ENCODE measurements at regions not wholly inside any gene's neighbourhood (a gene's known extent, or its start where the extent isn't known, plus 50 kb on each side); places are given as distances from the start of the nearest gene placed in this dataset.

DNA sequence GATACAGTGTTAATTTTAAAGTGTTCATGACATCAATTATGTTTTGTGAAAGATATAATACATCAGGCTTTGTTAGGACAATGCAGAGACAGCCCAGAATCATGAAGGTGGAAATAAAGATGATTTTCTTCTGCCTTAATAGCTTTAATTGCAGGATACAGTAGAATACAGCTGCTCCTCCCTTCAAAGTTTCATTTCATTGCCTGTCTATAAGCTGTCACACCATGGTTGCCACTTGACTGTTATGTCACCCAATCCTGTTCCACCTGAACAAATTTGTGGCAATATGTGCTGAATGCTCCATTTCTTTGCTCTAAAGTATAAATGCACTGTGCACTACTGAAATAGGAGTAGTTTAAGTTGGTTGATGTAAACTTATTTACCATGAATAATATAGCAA is 537.8 kb upstream of the ROBO2 start:
- intact Hi-C loops (cut with DNase I; ENCODE audit: low total_unique reads), result no loop called here
- DNase-seq, result no peak
- Histone ChIP-seq H3K27me3 (no peaks in the 10 kb centered on the region), H3K4me3 (no peak overlapping the region), H3K4me1 (no peaks in the 10 kb centered on the region), H3K36me3 (no peaks in the 10 kb centered on the region), H3K9me3 (peaks cover 0 to 3% (median 0%) of the 10 kb centered on the region in 4 donors), H3K27ac (no peak overlapping the region)
- TF ChIP-seq EP300 (IDR thresholded peaks at IDR 0.05), result no peak
- no peak for TF ChIP-seq POLR2AphosphoS5 (IDR thresholded peaks at IDR 0.05)
- no peak for TF ChIP-seq POLR2A (IDR thresholded peaks at IDR 0.05)
- TF ChIP-seq, protein P1, sequence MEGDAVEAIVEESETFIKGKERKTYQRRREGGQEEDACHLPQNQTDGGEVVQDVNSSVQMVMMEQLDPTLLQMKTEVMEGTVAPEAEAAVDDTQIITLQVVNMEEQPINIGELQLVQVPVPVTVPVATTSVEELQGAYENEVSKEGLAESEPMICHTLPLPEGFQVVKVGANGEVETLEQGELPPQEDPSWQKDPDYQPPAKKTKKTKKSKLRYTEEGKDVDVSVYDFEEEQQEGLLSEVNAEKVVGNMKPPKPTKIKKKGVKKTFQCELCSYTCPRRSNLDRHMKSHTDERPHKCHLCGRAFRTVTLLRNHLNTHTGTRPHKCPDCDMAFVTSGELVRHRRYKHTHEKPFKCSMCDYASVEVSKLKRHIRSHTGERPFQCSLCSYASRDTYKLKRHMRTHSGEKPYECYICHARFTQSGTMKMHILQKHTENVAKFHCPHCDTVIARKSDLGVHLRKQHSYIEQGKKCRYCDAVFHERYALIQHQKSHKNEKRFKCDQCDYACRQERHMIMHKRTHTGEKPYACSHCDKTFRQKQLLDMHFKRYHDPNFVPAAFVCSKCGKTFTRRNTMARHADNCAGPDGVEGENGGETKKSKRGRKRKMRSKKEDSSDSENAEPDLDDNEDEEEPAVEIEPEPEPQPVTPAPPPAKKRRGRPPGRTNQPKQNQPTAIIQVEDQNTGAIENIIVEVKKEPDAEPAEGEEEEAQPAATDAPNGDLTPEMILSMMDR (IDR thresholded peaks at IDR 0.05), result no peak

DNA sequence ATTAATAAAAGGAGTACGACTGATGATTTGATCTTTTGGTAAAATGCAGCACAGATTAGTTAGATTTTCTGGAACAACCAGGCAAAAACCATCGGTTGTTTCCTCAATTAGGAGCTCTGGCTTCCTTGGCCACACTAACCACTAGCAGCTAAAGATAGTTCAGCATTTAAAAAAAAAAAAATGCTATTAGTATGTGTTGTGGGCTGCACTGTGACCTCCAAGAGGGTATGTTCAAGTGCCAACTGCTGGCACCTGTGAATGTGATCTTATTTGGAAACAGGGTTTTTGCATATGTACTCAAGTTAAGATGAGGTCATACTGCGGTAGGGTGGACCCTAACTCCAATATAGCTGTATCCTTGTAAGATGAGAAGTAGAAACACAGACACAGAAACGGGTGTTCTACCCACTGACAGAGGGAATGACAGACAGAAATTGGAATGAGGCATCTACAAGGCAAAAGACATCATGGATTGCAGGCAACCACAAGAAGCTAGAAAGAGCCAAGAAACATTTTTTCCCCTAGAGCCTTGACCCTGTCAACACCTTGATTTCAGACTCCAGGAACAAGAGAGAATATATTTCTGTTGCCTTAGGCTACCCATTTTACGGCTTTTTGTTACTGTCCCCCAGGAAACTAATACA is 534.6 kb upstream of the ROBO2 start:
- TF ChIP-seq POLR2A (IDR thresholded peaks at IDR 0.05) (no peak), POLR2AphosphoS5 (IDR thresholded peaks at IDR 0.05) (no peak), EP300 (IDR thresholded peaks at IDR 0.05) (no peak)
- TF ChIP-seq, protein P1 (IDR thresholded peaks at IDR 0.05), result no peak
- intact Hi-C loops (cut with DNase I; ENCODE audit: low total_unique reads), result no loop called here
- Histone ChIP-seq H3K36me3 (no peaks in the 10 kb centered on the region), H3K27me3 (no peaks in the 10 kb centered on the region), H3K4me3 (no peak overlapping the region), H3K9me3 (no peaks in the 10 kb centered on the region), H3K4me1 (no peaks in the 10 kb centered on the region), H3K27ac (no peak overlapping the region)
- WGBS, 5 donors, result 75 to 90% (median 78%) methylated on average over 5 of the region's 5 CpGs
- no peak for DNase-seq

DNA sequence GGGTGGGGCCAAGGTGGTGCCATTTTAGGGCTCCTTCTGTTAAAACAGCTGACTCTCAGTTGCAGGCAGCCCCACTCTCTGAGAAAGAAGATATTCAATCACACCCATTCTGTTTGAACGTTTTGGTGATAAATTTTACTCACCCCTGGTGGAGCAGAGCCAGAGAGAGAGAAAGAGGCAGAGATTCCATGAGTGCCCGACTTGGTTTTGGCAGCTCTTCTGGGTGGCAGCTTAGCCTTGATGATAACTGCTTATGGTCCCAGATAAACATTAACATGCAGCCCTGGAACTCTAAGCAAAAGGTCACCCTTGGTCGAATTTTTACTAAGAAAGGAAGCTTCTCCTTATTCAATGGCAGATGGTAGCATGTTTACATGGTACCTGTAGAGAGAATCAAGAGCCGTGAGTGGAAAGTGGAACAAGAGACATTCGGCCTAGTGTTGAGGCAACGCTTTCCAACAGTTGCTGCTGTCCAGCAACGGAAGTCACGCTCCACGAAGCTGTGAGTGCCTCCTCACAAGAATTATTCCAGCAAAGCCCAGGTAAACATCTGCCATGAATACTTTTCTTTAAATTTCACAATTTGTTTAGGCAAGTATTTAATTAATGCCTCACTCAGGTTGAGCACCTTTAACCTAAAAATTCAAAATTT is 530.6 kb upstream of the ROBO2 start:
- DNase-seq, result no peak
- Histone ChIP-seq H3K27ac (no peak overlapping the region), H3K36me3 (no peaks in the 10 kb centered on the region), H3K9me3 (no peaks in the 10 kb centered on the region), H3K27me3 (no peaks in the 10 kb centered on the region), H3K4me1 (no peaks in the 10 kb centered on the region), H3K4me3 (no peak overlapping the region)
- TF ChIP-seq, protein P1 (IDR thresholded peaks at IDR 0.05), result no peak
- no peak for TF ChIP-seq EP300 (IDR thresholded peaks at IDR 0.05)
- TF ChIP-seq POLR2A (IDR thresholded peaks at IDR 0.05), result no peak
- no peak for TF ChIP-seq POLR2AphosphoS5 (IDR thresholded peaks at IDR 0.05)
- 62 to 76% (median 72%) methylated on average over 9 of the region's 9 CpGs for WGBS, 5 donors
- intact Hi-C loops (cut with DNase I; ENCODE audit: low total_unique reads), result no loop called here

DNA sequence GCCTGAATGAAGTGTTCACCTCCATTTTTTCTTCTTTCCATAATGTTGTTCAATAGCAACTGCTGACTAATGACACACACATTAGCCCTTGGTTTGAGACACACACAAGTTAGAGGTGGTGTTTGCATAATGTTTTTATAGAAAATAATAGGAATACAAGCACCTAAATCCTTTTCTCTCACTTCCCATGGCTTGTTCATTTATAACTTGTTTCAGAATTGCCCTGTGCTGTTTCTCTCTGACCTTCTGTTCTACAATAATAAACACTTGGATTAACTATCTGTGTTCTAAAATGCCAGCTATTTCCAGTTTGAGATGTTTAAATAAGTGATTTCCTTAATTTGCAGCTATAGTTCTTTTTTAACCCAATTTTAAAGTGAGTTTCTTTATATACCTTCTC is 525.1 kb upstream of the ROBO2 start:
- no peaks in the 10 kb centered on the region for H3K9me3 ChIP-seq
- H3K27me3 ChIP-seq, result no peaks in the 10 kb centered on the region
- DNase-seq, result no peak
- no peak overlapping the region for H3K4me3 ChIP-seq
- H3K27ac ChIP-seq, result no peak overlapping the region
- no peaks in the 10 kb centered on the region for H3K36me3 ChIP-seq
- intact Hi-C loops (cut with DNase I; ENCODE audit: low total_unique reads), result no loop called here
- TF ChIP-seq POLR2A (IDR thresholded peaks at IDR 0.05) (no peak), POLR2AphosphoS5 (IDR thresholded peaks at IDR 0.05) (no peak), EP300 (IDR thresholded peaks at IDR 0.05) (no peak)
- TF ChIP-seq, protein P1 (IDR thresholded peaks at IDR 0.05), result no peak
- no peaks in the 10 kb centered on the region for H3K4me1 ChIP-seq

All from stomach (tissue), 8 donors.